HFFc6 (cell line): ENCODE measurements at regions not wholly inside any gene's neighbourhood (a gene's known extent, or its start where the extent isn't known, plus 50 kb on each side); places are given as distances from the start of the nearest gene placed in this dataset.

Experiments used
- DNase-seq: peaks from one replicate; pipeline ENCODE4 v3.0.0-alpha.2; 2018
- H3K27ac Mint-ChIP-seq: 2 replicates; pipeline ENCODE4 v1.8.0; 2020; ENCODE audit warnings: mild to moderate bottlenecking, mixed read lengths
- H3K27me3 Mint-ChIP-seq: 2 replicates; pipeline ENCODE4 v1.8.0; 2021; ENCODE audit warnings: mild to moderate bottlenecking, moderate library complexity, mixed read lengths; ENCODE audit not compliant: insufficient read depth
- H3K36me3 Mint-ChIP-seq: 2 replicates; pipeline ENCODE4 v1.8.0; 2021; ENCODE audit warnings: low read depth, mixed read lengths
- H3K4me1 Mint-ChIP-seq: 2 replicates; pipeline ENCODE4 v1.8.0; 2020; ENCODE audit warnings: low read depth, mixed read lengths
- H3K4me3 Mint-ChIP-seq: 2 replicates; pipeline ENCODE4 v1.8.0; 2020; ENCODE audit warnings: mild to moderate bottlenecking, moderate library complexity, mixed read lengths
- H3K9me3 Mint-ChIP-seq: 2 replicates; pipeline ENCODE4 v1.8.0; 2020; ENCODE audit warnings: mild to moderate bottlenecking, mixed read lengths
- CTCF ChIP-seq: fragments of 200-600 bp; sonication (generic); IDR thresholded peaks from 2 replicates; pipeline ENCODE4 v1.5.0; 2021; ENCODE audit warnings: antibody characterized with exemption, mild to moderate bottlenecking

GRCh38 chr6:82570083-82570482 is 206.5 kb downstream of the TPBG start:
- no peak for TF ChIP-seq CTCF
- Mint-ChIP-seq H3K36me3 (no peaks in the 10 kb centered on the region), H3K4me3 (no peak overlapping the region), H3K9me3 (no peaks in the 10 kb centered on the region), H3K27me3 (peaks cover 6% of the 10 kb centered on the region), H3K4me1 (no peaks in the 10 kb centered on the region), H3K27ac (no peak overlapping the region)
- DNase-seq = no peak

GRCh38 chr6:82571455-82571854 is 207.8 kb downstream of the TPBG start:
- Mint-ChIP-seq H3K27me3 (peaks cover 10% of the 10 kb centered on the region), H3K36me3 (peaks cover 6% of the 10 kb centered on the region; the same call in 1 of the 2 replicates), H3K9me3 (peaks cover 7% of the 10 kb centered on the region), H3K4me1 (no peaks in the 10 kb centered on the region), H3K4me3 (no peak overlapping the region), H3K27ac (no peak overlapping the region)
- no peak for DNase-seq
- TF ChIP-seq CTCF = no peak

- Mint-ChIP-seq H3K4me3 (no peak overlapping the region), H3K4me1 (no peaks in the 10 kb centered on the region), H3K27me3 (peaks cover 10% of the 10 kb centered on the region), H3K9me3 (peaks cover 11% of the 10 kb centered on the region), H3K27ac (no peak overlapping the region), H3K36me3 (peaks cover 6% of the 10 kb centered on the region; the same call in 1 of the 2 replicates)
- no peak for DNase-seq
- no peak for TF ChIP-seq CTCF
Observed at GRCh38 chr6:82573254-82573972, 209.8 kb downstream of the TPBG start.

GRCh38 chr6:82576284-82576683 is 212.7 kb downstream of the TPBG start:
- H3K4me3 Mint-ChIP-seq = no peak overlapping the region
- no peak overlapping the region for H3K27ac Mint-ChIP-seq
- H3K4me1 Mint-ChIP-seq = no peaks in the 10 kb centered on the region
- H3K27me3 Mint-ChIP-seq = peaks cover 7% of the 10 kb centered on the region
- H3K36me3 Mint-ChIP-seq = peaks cover 6% of the 10 kb centered on the region; the same call in 1 of the 2 replicates
- no peak for TF ChIP-seq CTCF
- H3K9me3 Mint-ChIP-seq = peaks cover 11% of the 10 kb centered on the region
- DNase-seq = no peak

- H3K27me3 Mint-ChIP-seq = peaks cover 5% of the 10 kb centered on the region
- H3K9me3 Mint-ChIP-seq = no peaks in the 10 kb centered on the region
- peaks cover 11% of the 10 kb centered on the region for H3K4me1 Mint-ChIP-seq
- H3K27ac Mint-ChIP-seq = no peak overlapping the region
- no peak for DNase-seq
- no peaks in the 10 kb centered on the region for H3K36me3 Mint-ChIP-seq
- H3K4me3 Mint-ChIP-seq = no peak overlapping the region
- no peak for TF ChIP-seq CTCF
Observed at GRCh38 chr6:82584194-82584695, 220.6 kb downstream of the TPBG start.
